Endodermal cell (in vitro differentiated cells): ENCODE measurements at regions not wholly inside any gene's neighbourhood (a gene's known extent, or its start where the extent isn't known, plus 50 kb on each side); places are given as distances from the start of the nearest gene placed in this dataset.

Experiments used
- DNase-seq: peaks from one replicate; pipeline ENCODE4 v3.0.0-alpha.2; 2017
- H3K27ac ChIP-seq: 2 replicates; pipeline ENCODE4 v1.5.1; 2013; ENCODE audit warnings: mild to moderate bottlenecking, low read depth, low read length, moderate library complexity
- H3K27me3 ChIP-seq: 2 replicates; pipeline ENCODE4 v1.6.1; 2013; ENCODE audit warnings: mild to moderate bottlenecking, low read length, moderate library complexity; ENCODE audit not compliant: insufficient read depth, control insufficient read depth, poor library complexity, severe bottlenecking
- H3K36me3 ChIP-seq: 2 replicates; pipeline ENCODE4 v1.7.0; 2013; ENCODE audit warnings: mild to moderate bottlenecking, low read length, moderate library complexity; ENCODE audit not compliant: control insufficient read depth, insufficient read depth
- H3K4me1 ChIP-seq: one replicate; pipeline ENCODE4 v1.7.0; 2013; ENCODE audit warnings: low read length; ENCODE audit not compliant: control insufficient read depth, insufficient read depth
- H3K4me3 ChIP-seq: 2 replicates; pipeline ENCODE4 v1.5.1; 2013; ENCODE audit warnings: mild to moderate bottlenecking, low read length, moderate library complexity
- H3K9ac ChIP-seq: 2 replicates; pipeline ENCODE4 v1.6.1; 2013; ENCODE audit warnings: mild to moderate bottlenecking, low read length, moderate library complexity; ENCODE audit not compliant: poor library complexity, severe bottlenecking; ENCODE audit errors: extremely low read depth
- H3K9me3 ChIP-seq: 2 replicates; pipeline ENCODE4 v1.6.1; 2013; ENCODE audit warnings: mild to moderate bottlenecking, low read length, moderate library complexity; ENCODE audit not compliant: control insufficient read depth
- H3K27ac Mint-ChIP-seq: 2 replicates; pipeline ENCODE4 v1.8.0; 2020; ENCODE audit warnings: mixed read lengths
- H3K27me3 Mint-ChIP-seq: 2 replicates; pipeline ENCODE4 v1.8.0; 2021; ENCODE audit warnings: mild to moderate bottlenecking, mixed read lengths; ENCODE audit not compliant: insufficient read depth
- H3K36me3 Mint-ChIP-seq: 2 replicates; pipeline ENCODE4 v1.8.0; 2020; ENCODE audit warnings: low read depth, mixed read lengths
- H3K4me1 Mint-ChIP-seq: 2 replicates; pipeline ENCODE4 v1.8.0; 2020; ENCODE audit warnings: mixed read lengths
- H3K4me3 Mint-ChIP-seq: 2 replicates; pipeline ENCODE4 v1.8.0; 2020; ENCODE audit warnings: mild to moderate bottlenecking, moderate library complexity, mixed read lengths
- H3K9me3 Mint-ChIP-seq: 2 replicates; pipeline ENCODE4 v1.8.0; 2020; ENCODE audit warnings: mild to moderate bottlenecking, mixed read lengths
- CTCF ChIP-seq: fragments of 200-600 bp; sonication (generic); conservative IDR thresholded peaks from 2 replicates; pipeline ENCODE4 v1.5.0; 2021; ENCODE audit warnings: antibody characterized with exemption, mild to moderate bottlenecking
- WGBS, 2 experiments: methylation state at CpG; one replicate each; pipeline versions ENCODE4 v1.1.5 to v1.1.7; 2013; ENCODE audit warnings: missing lambda C conversion rate in 2 of 2, mixed read lengths in 1 of 2; ENCODE audit not compliant: insufficient coverage in 1 of 2, insufficient read length in 1 of 2; 5-methylcytosine and 5-hydroxymethylcytosine counted together

GRCh38 chr10:130359711-130360110 lies 223.5 kb downstream of the GLRX3 start:
- WGBS, 2 experiments: 94 to 96% methylated on average over 9 to 12 of the region's 12 CpGs
- no peak overlapping the region for H3K27ac Mint-ChIP-seq
- no peak for DNase-seq
- no peak overlapping the region for H3K4me3 Mint-ChIP-seq
- H3K27me3 Mint-ChIP-seq: no peaks in the 10 kb centered on the region
- Histone ChIP-seq H3K9ac (no peak overlapping the region), H3K4me1 (no peaks in the 10 kb centered on the region), H3K36me3 (no peaks in the 10 kb centered on the region), H3K4me3 (no peak overlapping the region), H3K9me3 (no peaks in the 10 kb centered on the region), H3K27ac (no peak overlapping the region), H3K27me3 (no peaks in the 10 kb centered on the region)
- no peaks in the 10 kb centered on the region for H3K36me3 Mint-ChIP-seq
- H3K9me3 Mint-ChIP-seq: no peaks in the 10 kb centered on the region
- TF ChIP-seq CTCF: no peak
- no peaks in the 10 kb centered on the region for H3K4me1 Mint-ChIP-seq

- no peaks in the 10 kb centered on the region for H3K27me3 Mint-ChIP-seq
- Histone ChIP-seq H3K27ac (no peak overlapping the region), H3K9me3 (no peaks in the 10 kb centered on the region), H3K27me3 (no peaks in the 10 kb centered on the region), H3K4me1 (no peaks in the 10 kb centered on the region), H3K36me3 (no peaks in the 10 kb centered on the region), H3K9ac (no peak overlapping the region), H3K4me3 (no peak overlapping the region)
- H3K4me3 Mint-ChIP-seq: no peak overlapping the region
- no peaks in the 10 kb centered on the region for H3K9me3 Mint-ChIP-seq
- H3K36me3 Mint-ChIP-seq: no peaks in the 10 kb centered on the region
- no peak overlapping the region for H3K27ac Mint-ChIP-seq
- no peaks in the 10 kb centered on the region for H3K4me1 Mint-ChIP-seq
- 87 to 90% methylated on average over 8 to 11 of the region's 11 CpGs for WGBS, 2 experiments
- DNase-seq: no peak
- TF ChIP-seq CTCF: no peak
These were observed 224.7 kb downstream of the GLRX3 start for GRCh38 chr10:130360826-130361311.

GRCh38 chr10:130361351-130362105 lies 225.3 kb downstream of the GLRX3 start:
- DNase-seq: no peak
- H3K4me1 Mint-ChIP-seq: no peaks in the 10 kb centered on the region
- H3K36me3 Mint-ChIP-seq: no peaks in the 10 kb centered on the region
- TF ChIP-seq CTCF: no peak
- no peaks in the 10 kb centered on the region for H3K9me3 Mint-ChIP-seq
- Histone ChIP-seq H3K36me3 (no peaks in the 10 kb centered on the region), H3K27me3 (no peaks in the 10 kb centered on the region), H3K27ac (no peak overlapping the region), H3K9me3 (no peaks in the 10 kb centered on the region), H3K4me1 (no peaks in the 10 kb centered on the region), H3K9ac (no peak overlapping the region), H3K4me3 (no peak overlapping the region)
- H3K4me3 Mint-ChIP-seq: no peak overlapping the region
- no peaks in the 10 kb centered on the region for H3K27me3 Mint-ChIP-seq
- H3K27ac Mint-ChIP-seq: no peak overlapping the region
- WGBS, 2 experiments: 95 to 96% methylated on average over 7 to 10 of the region's 10 CpGs
